ENCODE measurements at regions not wholly inside any gene's neighbourhood (a gene's known extent, or its start where the extent isn't known, plus 50 kb on each side); places are given as distances from the start of the nearest gene placed in this dataset.

DNA sequence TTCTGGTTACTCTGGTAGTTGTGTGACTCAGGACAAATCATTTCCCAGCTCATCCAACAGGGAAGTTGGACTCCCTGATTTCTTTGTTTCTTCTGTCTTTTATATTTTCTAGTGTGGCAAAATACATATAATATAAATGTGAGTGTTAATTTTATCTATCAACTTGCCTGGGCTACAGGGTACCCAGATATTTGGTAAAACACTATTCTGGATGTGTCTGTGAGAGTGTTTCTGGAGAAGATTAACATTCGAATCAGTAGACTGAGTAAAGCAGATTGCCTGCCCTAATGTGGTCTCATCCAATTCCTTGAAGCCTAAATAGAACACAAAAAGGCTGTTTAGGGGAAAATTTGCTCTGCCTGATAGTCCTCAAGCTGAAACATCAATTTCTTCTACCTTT lies 91.1 kb upstream of the EPCAM start:
- TF ChIP-seq EZH2 (optimal IDR thresholded peaks at IDR 0.05; ENCODE audit: low read depth, low read length) (no peak), CTCF (IDR thresholded peaks at IDR 0.05; ENCODE audit: low read length) (no peak)
